ENCODE measurements at regions not wholly inside any gene's neighbourhood (a gene's known extent, or its start where the extent isn't known, plus 50 kb on each side); places are given as distances from the start of the nearest gene placed in this dataset.

GRCh38 chr6:19492636-19493405 is 344.3 kb upstream of the ID4 start:
- no peak overlapping the region for H3K4me3 ChIP-seq (ENCODE audit: low read depth, low read length)

- no peak overlapping the region for H3K4me3 ChIP-seq (ENCODE audit: low read depth, low read length)
Measured at GRCh38 chr6:19501737-19502245, 335.4 kb upstream of the ID4 start.

GRCh38 chr6:19502301-19502700 is 334.9 kb upstream of the ID4 start:
- no peak overlapping the region for H3K4me3 ChIP-seq (ENCODE audit: low read depth, low read length)

GRCh38 chr6:19515939-19516338 is 321.2 kb upstream of the ID4 start:
- no peak overlapping the region for H3K4me3 ChIP-seq (ENCODE audit: low read depth, low read length)

GRCh38 chr6:19519941-19520340 is 317.2 kb upstream of the ID4 start:
- H3K4me3 ChIP-seq (ENCODE audit: low read depth, low read length): no peak overlapping the region

- H3K4me3 ChIP-seq (ENCODE audit: low read depth, low read length): no peak overlapping the region
Measured at GRCh38 chr6:19524366-19525186, 312.6 kb upstream of the ID4 start.

- no peak overlapping the region for H3K4me3 ChIP-seq (ENCODE audit: low read depth, low read length)
Measured at GRCh38 chr6:19525673-19526072, 311.5 kb upstream of the ID4 start.

GRCh38 chr6:19530188-19530587 is 307.0 kb upstream of the ID4 start:
- H3K4me3 ChIP-seq (ENCODE audit: low read depth, low read length): no peak overlapping the region

GRCh38 chr6:19535351-19535750 is 301.8 kb upstream of the ID4 start:
- no peak overlapping the region for H3K4me3 ChIP-seq (ENCODE audit: low read depth, low read length)

- no peak overlapping the region for H3K4me3 ChIP-seq (ENCODE audit: low read depth, low read length)
Measured at GRCh38 chr6:19536838-19537237, 300.3 kb upstream of the ID4 start.

- no peak overlapping the region for H3K4me3 ChIP-seq (ENCODE audit: low read depth, low read length)
Measured at GRCh38 chr6:19538096-19538495, 299.1 kb upstream of the ID4 start.

GRCh38 chr6:19547507-19547906 is 289.7 kb upstream of the ID4 start:
- no peak overlapping the region for H3K4me3 ChIP-seq (ENCODE audit: low read depth, low read length)

- H3K4me3 ChIP-seq (ENCODE audit: low read depth, low read length): no peak overlapping the region
Measured at GRCh38 chr6:19549109-19549508, 288.1 kb upstream of the ID4 start.

GRCh38 chr6:19550380-19550779 is 286.8 kb upstream of the ID4 start:
- no peak overlapping the region for H3K4me3 ChIP-seq (ENCODE audit: low read depth, low read length)

GRCh38 chr6:19551611-19552010 is 285.6 kb upstream of the ID4 start:
- H3K4me3 ChIP-seq (ENCODE audit: low read depth, low read length): no peak overlapping the region

GRCh38 chr6:19552076-19552475 is 285.1 kb upstream of the ID4 start:
- H3K4me3 ChIP-seq (ENCODE audit: low read depth, low read length): no peak overlapping the region

- H3K4me3 ChIP-seq (ENCODE audit: low read depth, low read length): no peak overlapping the region
Measured at GRCh38 chr6:19552588-19552987, 284.6 kb upstream of the ID4 start.

- H3K4me3 ChIP-seq (ENCODE audit: low read depth, low read length): no peak overlapping the region
Measured at GRCh38 chr6:19554356-19555225, 282.6 kb upstream of the ID4 start.

GRCh38 chr6:19557191-19557590 is 280.0 kb upstream of the ID4 start:
- H3K4me3 ChIP-seq (ENCODE audit: low read depth, low read length): no peak overlapping the region

- H3K4me3 ChIP-seq (ENCODE audit: low read depth, low read length): no peak overlapping the region
Measured at GRCh38 chr6:19558201-19558600, 279.0 kb upstream of the ID4 start.

GRCh38 chr6:19558934-19559333 is 278.2 kb upstream of the ID4 start:
- no peak overlapping the region for H3K4me3 ChIP-seq (ENCODE audit: low read depth, low read length)
